GF-D8 (cell line): ENCODE measurements at regions not wholly inside any gene's neighbourhood (a gene's known extent, or its start where the extent isn't known, plus 50 kb on each side); places are given as distances from the start of the nearest gene placed in this dataset.

Experiments
- DNase-seq: peaks from one replicate; lab custom pipeline; 2025; lab: John Stamatoyannopoulos, UW

DNA sequence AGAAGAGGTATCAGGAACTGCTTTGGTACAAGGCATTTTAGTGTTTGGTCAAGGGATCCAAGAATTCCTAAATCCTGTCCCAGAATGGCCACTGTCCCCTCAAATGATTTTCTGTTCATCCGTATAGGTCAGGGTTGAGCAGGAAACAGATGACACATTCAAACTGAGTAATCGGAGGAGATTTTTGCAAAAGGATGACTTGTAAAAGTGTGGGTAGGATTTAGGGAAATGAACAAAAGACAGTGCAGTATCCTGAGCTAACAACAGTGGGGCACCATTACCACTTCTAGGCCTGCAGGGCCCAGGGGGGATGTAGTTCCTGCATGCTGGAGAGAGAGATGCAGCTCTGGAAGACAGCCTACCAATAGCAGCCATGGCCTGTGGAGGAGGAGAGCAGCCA, 290.1 kb downstream of the ZSWIM6 start:
- no peak for DNase-seq

DNA sequence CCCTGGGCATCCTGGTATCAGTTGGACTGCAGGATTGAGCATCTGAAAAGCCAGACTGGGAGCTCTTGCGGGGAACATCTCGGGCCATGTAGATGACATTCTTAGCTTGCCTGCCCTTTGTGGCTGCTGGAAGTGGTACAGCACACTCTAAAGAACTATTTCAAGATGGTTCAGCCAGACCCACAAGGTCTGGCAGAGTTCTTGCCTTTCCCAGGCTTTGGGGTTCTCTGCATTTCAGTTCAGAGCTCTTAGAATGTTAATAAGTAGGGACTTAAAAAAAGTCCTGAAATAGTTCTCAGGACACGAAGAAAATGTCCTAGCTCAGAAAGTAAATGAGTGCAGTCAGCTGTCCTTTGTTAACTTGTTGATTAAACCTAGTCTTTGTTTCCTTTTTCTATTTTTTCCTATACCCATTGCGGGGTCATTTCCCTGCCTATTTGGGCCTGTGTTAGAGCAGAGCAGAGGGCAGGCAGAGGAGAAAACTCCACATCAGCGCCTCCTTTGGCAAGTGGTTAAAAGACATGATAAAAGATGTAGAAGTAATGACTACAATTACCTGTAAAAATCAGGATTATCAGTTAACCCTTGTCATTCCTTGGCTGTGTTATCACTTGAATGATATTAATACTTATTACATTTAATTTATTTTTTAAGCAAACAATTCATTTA, 291.5 kb downstream of the ZSWIM6 start:
- no peak for DNase-seq

DNA sequence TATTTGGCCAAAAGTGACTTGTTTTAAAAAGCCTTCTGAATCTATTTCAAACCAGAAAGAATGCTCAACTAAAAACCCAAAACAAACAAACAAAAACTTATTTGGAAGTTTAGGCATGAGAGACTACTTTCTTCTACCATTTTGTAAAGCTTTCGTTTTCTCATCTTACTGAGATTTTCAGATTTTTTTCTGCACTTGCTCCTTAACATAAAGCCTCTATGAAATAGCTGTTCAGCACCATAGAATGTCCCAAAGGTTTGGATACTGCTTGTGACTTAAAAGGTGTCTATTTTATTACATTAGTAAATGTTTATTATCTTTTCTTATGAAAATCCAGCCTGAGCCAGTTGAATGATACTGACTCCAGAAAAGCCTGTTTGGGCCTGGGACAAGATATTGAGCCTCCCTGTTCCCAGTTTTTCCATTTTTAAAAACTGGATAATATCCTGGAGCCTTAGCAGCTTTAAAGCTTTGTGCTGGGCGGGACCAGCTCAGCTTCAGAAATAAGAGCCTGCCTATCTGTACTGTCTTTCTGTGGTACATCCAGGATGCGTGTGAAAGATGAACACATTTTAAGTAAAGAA, 292.6 kb downstream of the ZSWIM6 start:
- DNase-seq: no peak

DNA sequence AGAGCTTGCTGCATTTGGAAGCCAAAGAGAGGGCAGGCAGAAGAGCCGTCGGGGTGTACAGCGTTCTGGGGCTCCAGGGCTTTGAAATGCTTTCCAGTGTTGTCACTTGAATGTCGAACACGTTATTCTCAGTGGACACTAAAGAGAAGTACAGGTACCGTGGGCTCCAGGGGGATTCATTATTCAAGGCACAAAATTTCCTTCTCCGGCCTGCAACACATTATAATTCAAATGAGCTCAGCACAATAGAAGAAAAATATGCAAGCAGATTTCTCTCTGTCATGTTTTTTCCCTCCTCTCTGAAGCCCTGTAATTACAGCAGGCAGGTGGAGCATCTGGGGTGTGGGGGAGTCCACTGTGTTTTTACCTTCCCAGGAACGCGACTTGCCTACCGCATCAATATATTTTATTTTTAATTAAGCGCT, 293.1 kb downstream of the ZSWIM6 start:
- no peak for DNase-seq

DNA sequence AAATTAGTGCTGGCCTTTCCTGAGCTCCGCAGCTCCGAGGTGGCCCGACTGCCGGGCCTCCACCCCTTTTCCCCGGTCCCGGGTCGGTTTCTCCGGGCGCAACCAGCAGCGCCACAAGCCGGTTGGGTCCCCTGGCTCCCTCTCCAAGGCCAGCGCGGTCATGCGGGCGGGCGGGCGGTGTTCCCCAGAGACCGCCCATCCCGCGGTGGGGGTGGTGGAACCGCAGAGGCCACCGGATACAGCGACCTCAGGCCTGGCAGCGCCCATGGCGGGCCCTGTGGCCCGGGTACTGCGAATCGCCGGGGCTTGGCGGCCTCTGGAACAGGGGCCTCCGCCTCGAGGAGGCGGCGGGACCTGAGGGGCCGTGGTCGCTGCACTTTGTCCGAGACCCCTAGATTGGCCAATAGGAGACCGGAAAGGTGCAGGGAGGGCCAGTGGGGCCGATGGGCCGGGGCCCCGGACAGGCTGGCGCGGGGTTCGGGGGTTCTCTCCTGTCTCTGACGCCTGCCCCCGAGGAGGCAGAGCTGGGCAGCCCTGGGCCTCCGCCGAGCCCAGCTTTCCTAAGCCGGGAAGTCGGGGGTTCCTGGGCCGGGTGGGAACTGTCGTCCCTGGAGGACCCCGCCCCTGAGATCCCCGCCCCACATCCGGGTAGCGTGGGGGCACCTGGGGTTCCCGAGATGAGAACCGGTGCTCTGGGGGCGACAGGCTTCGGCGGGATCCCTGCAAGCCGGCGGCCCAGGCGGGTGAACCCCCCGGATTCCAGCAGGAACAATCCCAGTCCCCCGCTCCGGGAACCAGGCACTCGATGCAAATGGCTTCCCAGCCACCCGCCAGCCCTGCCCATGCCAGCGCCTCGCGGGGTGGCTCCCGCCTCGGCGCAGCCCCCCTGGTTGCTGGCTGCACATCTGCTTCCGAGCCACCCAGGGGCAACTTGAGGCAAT, 293.9 kb downstream of the ZSWIM6 start:
- DNase-seq: no peak

DNA sequence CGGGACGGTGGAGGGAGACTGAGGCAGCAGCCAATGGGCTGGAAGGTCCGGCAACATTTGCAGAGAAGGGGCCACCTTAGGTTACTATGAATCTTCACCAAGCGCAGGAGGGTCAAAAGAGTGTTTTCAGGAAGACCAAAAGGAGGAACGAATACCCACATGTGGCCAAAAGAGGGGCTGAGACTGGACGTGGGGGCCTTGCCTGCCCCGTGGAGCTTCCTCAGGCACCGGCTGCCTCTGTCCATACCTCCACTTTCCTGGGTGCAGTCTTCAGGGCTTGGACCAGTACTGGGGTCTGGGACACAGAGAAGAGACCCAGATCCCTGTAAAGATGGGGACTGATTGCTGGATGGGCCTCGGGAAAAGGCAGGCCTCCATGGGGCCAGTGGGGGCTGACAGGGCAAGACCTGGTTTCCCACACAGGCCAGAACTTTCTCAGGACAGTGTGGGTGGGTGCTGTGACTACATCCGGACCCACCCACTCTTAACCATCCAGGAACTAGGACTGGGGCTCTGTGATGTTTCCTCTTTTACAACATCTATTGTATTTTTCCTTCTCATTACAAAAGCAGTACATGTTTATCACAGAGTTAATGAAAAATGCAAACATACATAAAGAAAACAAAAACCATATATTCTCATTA, 294.7 kb downstream of the ZSWIM6 start:
- DNase-seq: no peak

DNA sequence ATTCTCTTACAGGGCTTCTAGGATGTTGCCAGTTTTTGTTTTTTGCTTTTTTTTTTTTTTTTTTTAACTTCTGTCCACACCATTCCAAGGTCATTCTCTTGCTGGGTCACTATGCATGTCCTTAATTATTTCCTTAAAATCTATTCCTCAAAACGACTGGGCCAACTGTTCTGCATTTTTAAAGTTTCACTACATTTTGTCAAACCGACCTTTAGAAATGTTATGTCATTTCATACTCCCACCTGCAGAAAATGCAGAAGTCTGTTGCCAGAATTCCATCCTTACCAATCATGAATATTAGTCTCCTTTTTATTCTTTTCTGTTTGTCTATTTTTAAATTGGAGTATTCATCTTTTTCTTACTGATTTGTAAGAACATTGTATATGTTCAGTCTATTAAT, 295.5 kb downstream of the ZSWIM6 start:
- DNase-seq: no peak

DNA sequence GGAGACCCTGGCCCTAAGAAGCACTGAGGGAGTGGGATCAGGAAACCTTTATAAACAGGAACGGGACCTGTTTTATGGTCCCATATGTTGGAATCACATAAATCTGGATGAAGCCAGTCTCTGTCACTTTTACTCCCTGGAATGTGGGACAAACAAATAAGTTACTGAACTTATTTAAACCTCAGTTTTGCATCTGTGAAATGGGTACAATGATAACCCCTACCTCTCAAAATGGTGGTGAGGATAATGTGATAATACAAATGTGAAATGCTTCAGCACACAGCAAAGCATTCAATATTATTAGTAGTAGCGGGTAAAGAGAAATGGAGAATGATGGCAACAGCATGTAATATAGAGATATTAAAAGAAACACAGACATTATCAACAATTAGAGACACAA, 298.9 kb downstream of the ZSWIM6 start:
- DNase-seq: no peak

DNA sequence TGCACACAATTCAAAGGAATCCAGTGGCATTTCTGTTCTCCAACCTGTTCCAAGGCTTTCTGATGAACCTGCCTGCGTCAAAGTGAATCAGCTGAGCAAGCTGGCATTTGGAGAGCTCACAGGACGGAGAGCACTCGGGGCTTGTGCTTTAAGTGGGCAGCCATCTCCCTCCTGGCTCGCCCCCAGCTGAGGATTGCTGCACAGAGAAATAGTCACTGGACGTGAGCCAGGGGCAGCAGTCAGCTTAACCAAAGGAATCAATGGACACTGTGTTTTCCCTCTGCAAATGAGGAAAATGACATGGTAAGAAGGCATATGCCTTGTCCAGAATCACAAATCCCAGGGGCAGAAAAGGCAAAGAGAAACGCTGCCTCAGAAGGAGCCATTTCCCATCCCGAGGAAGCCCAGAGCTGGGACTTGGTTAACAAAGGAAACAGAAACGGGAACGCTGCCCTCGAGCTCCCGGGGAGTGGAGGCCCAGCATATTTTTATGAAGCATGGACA, 299.4 kb downstream of the ZSWIM6 start:
- DNase-seq: no peak

DNA sequence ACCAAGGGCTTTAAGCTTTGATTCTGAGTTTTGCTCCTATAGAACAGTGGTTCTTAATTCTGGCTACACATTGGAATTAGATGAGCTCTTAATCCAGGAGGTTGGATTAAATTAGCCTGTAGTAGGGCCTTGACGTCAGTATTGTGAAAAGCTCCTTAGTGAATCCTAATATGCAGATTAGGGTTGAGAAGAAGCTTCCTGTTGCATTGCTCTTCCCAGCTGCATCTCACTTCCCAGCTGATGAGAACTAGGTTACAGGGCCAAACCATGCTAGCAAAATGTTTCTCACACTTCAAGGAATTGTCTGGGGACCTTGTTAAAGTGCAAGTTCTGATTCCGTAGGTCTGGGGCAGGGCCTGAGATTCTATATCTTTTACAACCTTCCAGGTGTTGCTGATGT, 300.0 kb downstream of the ZSWIM6 start:
- no peak for DNase-seq

DNA sequence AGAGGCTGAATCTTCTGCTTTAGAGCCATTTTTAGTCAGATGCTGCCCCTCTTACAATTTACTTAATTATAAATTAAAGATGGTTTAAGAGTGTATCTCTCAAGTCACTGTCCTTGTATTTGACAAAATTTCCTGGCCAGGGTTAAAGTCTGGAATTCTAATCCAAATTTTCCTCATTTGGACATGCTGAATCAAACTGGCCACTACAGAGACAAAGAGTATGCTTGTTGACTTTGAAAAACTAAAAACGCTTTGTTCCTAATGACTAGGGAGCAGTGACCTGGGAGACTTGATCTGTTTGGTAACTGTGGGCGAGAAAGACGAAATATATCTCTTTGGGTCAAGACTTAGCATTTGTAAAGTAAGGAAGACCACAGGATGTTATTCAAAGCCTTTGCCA, 303.2 kb downstream of the ZSWIM6 start:
- no peak for DNase-seq

DNA sequence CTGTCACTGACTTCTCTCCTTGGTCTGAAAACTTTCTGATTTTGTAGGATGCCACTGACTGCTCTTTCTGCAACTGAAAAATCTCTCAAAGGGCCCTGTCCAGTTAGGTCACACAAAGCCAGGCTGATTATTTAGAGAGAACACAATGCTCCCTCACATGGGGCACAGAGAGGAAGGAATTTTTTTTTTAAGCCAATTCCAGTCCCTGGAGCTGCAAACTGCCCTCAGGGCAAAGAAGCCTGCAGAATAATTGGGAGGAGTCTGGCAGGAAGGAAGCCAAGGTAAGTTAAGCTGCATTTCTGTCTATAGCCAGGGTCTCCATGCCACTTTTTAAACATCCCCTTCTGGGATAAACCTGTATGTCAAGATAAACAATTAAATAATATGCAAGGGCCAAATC, 305.5 kb downstream of the ZSWIM6 start:
- no peak for DNase-seq

DNA sequence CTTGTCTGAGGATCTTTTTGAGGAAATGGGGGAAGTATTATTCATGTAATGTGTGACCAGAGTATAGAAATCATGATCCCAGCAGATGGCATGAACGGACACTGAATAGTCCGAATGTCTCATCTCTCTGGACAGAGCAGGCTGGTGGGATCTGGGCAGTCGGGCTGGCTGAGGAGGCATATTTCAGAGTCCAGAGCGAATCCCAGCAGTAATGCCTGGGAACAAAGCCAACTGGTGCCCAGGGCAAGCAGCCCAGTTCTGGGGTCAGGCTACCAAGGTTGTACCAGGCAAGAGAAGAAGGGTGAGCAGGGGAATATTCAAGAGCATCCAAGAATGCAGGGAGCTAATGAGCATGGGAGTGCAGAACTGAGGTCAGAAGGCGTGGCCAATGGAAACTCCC, 306.4 kb downstream of the ZSWIM6 start:
- DNase-seq: no peak

DNA sequence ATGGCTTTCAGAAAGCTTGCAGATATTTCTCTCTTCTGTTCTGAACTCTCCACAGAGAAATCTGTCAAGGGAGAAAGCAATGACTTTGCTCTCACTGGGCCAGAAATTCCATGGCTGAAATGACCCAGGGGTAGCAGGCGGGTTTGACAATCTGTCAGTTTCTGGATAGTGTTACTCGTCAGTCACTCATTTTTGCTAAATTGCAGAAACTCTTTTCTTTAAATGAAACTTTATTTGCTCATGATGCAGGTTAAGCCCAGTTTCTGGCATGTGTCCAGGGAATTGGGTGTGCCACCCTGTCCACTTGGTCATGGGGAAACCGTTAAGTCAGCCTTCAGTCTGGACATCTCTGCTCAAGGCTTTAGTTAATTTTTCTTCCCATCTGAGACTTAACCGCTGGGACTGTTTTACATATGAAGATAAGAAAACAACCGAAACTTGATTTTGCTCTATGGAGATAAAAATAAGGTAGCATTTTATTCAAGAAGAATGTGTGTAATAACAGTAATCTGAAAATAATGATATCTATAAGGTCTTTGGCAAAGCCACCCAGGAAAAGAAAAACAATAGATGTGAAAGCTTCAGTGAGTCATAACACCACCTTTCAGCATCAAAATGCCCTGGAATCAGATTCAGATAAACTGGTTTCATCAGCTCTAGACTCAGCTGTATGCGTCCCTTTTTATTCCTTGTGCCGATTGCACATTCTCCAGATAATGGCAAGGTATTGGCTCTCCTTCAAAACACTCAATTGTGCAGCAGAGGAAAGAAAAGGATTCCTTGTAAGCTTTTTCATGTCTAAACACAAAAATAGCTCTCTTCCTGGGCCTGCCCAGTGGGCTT, 308.3 kb downstream of the ZSWIM6 start:
- DNase-seq: no peak

DNA sequence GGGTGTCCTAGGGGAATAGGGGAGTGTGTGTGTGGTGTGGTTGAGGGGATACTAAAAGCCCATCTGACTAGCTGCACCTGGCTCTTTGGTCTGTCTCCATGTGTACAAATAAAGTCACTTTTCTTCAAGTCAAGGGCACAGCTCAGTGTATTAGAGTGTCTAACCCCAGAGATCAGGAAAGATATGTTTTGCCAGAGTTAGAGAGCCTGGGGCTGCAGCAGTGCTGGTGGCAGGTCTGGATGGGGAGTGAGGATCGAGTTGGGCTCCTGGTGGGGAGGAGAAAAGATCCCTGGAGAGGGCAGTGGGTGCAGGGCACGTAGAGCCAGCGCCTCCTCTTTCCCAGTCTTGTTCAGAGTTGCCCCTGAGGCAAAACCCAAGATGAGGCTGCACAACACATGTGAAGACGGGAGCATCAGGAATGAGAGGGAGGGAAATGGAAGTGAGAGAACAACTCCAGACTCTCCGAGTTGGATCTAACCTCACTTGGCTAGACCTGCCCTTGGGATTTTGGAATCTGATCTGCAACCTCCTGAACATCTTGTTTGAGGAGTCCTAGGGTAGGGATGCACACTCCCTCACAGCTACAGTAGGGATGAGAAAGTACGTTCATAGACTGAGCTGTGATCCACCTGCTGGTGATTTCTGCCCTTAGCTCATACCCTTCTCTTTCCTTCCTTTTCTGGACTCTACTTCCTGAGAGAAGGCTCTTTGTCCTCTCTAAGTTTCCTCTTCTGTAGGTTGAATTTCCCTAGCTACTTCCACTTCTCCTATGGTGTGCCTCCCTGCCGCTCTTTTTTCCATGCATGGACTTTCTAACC, 309.9 kb downstream of the ZSWIM6 start:
- no peak for DNase-seq

DNA sequence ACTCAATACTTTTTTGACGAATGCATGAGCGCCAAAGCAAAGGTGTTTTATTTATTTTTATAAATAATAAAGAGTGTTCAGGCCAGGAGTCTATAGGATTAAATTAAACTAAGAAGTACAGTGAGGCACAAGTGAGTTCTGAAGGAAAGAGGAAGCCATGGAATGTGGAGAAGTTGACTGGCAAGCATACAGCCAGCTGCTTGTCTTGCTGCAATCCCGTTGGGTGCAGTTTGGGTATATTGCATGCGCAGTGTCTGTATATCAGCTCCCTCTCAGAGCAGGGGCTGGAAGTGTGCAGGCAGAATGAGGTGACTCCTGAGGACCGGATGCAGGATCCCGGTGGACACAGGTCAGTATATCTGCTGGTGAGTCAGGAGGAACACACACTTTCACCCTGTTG, 315.6 kb downstream of the ZSWIM6 start:
- DNase-seq: no peak

DNA sequence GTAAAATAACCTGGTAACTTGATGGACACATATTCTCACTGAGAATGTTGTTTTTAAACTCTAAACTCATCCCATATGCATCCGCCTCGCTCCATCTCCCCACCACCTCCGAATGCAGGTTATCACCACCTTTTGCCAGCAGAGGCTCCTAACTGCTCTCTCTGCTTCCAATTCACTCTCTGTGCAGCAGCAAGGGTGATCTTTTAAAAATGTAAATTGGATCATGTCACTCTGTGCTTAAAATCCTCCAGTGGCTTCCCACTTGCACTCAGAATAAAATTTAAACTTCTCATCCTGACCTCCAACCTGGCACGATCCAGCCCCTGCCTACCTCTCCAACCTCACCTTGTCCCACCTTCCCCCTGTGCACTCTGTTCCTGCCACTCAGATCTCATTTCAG, 317.2 kb downstream of the ZSWIM6 start:
- no peak for DNase-seq

DNA sequence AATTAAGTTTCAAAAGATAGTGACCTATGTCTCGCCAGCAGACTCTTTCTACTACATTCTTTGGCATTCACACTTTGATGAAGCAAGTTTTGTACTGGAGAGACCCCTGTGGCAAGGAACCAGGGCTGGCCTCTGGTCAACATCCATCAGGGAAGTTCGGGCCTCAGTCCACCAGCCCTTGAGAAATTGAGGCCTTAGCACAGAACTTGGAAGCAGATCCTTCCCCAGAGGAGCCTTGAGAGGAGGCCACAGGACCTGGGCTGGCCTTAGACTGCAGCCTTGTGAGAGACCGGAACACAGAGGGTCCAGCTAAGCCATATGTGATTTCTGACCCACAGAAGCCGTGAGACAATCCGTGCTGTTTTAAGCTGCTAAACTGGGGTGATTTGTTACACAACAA, 317.9 kb downstream of the ZSWIM6 start:
- DNase-seq: no peak

DNA sequence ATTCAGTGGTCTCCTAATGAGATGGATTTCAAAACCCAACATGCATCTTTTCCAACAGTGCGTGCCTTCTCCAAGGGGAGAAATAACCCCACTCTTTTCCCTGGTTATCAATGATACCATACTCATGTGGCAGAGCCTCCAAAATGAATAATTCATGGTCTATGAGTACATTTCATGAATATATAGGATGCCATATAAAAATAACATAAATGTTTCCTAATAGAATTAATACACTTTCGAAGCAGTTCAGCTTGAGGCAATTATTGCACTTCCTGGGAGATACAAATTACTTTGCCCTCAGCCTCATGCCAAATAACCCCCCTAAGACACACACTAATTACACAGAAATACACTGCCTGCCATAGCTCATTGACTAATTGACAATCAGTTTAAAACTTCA, 318.6 kb downstream of the ZSWIM6 start:
- DNase-seq: no peak

DNA sequence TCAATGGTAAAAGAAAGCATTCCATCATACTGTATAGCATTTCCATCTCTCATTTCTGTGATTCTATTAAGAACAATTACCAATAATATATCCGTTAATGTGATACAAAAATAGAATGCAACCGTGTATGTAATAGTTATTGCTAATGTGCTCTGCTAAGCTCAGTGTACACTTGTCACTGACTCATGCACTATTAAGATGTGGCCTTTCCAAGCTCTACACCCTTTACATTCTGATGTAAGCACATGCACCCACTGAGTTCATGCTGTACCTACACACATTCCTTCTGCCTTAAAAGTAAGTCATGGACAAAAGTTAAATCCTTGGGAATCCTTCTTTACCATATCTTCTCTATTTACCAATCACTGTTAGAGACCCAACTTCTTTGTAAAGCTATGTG, 319.1 kb downstream of the ZSWIM6 start:
- DNase-seq: no peak

DNA sequence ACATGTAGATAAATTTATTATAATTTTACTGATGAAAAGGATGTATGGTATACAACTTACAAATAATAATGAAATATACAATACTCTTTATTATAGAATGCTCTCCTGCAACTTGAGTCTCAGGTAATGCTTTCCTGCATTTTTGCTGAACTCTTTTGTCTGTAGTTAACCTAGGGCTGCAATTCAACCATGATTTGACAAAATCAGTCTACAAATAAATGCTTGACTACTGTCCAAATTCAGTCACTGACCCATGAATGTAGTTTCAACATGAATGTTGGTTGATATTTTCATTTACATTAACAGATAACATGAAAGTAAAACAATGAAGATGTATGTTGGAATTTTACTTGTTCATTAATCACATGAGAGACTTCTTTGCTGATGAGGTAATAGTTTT, 320.9 kb downstream of the ZSWIM6 start:
- DNase-seq: no peak
